Esophagus muscularis mucosa (tissue), 4 donors: ENCODE measurements at regions not wholly inside any gene's neighbourhood (a gene's known extent, or its start where the extent isn't known, plus 50 kb on each side); places are given as distances from the start of the nearest gene placed in this dataset.

Experiments
- CTCF ChIP-seq, 3 experiments: fragments of 200-600 bp in 2 of 3; fragments of 450-650 bp in 1 of 3; sonication (generic) in 2 of 3; IDR thresholded peaks; one replicate each; pipeline ENCODE4 v1.5.1; 2017 to 2019; ENCODE audit warnings: antibody characterized with exemption in 3 of 3, mild to moderate bottlenecking in 2 of 3, moderate library complexity in 1 of 3
- EP300 ChIP-seq: sonication (generic); formaldehyde crosslinking; IDR thresholded peaks from one replicate; pipeline ENCODE4 v1.6.1; 2017; ENCODE audit warnings: antibody characterized with exemption
- POLR2A ChIP-seq: fragments of 450-650 bp; IDR thresholded peaks from one replicate; pipeline ENCODE4 v1.6.1; 2017; ENCODE audit warnings: antibody characterized with exemption, moderate library complexity, mild to moderate bottlenecking, low read depth
- POLR2AphosphoS5 ChIP-seq, 2 donors: sonication (generic); formaldehyde crosslinking; IDR thresholded peaks; one replicate each; pipeline ENCODE4 v1.6.1; 2017; ENCODE audit warnings: antibody characterized with exemption in 2 of 2

- TF ChIP-seq CTCF (IDR thresholded peaks at IDR 0.05) = no peak
- TF ChIP-seq EP300 = no peak
- no peak for TF ChIP-seq POLR2AphosphoS5 (IDR thresholded peaks at IDR 0.05)
- TF ChIP-seq POLR2A = no peak
Observed at GRCh38 chr4:111628437-111628836, 516.8 kb upstream of the FAM241A start.
